Activated T-helper 2 cell treated with anti-CD3 and anti-CD28 coated beads, Interferon-gamma antibody, Interleukin-2, Interleukin-4, amounts not matched to agents 10 μg/mL and 5 μg/mL and 100 μg/mL, durations not matched to agents 14 hours and 24 hours and 36 hours (primary cell): ENCODE measurements at regions not wholly inside any gene's neighbourhood (a gene's known extent, or its start where the extent isn't known, plus 50 kb on each side); places are given as distances from the start of the nearest gene placed in this dataset.

Experiments used
- DNase-seq: peaks from one replicate; pipeline ENCODE4 v3.0.0; 2021; ENCODE audit warnings: low spot score
- H3K27ac Mint-ChIP-seq: one replicate; pipeline ENCODE4 v1.8.0; 2021; ENCODE audit warnings: mixed read lengths
- H3K27me3 Mint-ChIP-seq: one replicate; pipeline ENCODE4 v1.8.0; 2021; ENCODE audit warnings: low read depth, mixed read lengths
- H3K36me3 Mint-ChIP-seq: one replicate; pipeline ENCODE4 v1.8.0; 2021; ENCODE audit warnings: low read depth, mixed read lengths
- H3K4me1 Mint-ChIP-seq: one replicate; pipeline ENCODE4 v1.8.0; 2021; ENCODE audit warnings: low read depth, mixed read lengths
- H3K4me3 Mint-ChIP-seq: one replicate; pipeline ENCODE4 v1.8.0; 2021; ENCODE audit warnings: low read depth, mild to moderate bottlenecking, moderate library complexity, mixed read lengths
- H3K9me3 Mint-ChIP-seq: one replicate; pipeline ENCODE4 v1.8.0; 2021; ENCODE audit warnings: mixed read lengths
- intact Hi-C: fragments of 100-400 bp; cut with micrococcal nuclease; formaldehyde crosslinking; loops from one replicate; pipeline ENCODE4 v1.15.1; 2023

GRCh38 chr6:166836785-166837718 is 119.3 kb downstream of the RNASET2 start:
- no peaks in the 10 kb centered on the region for H3K27me3 Mint-ChIP-seq
- peaks cover 4% of the 10 kb centered on the region for H3K4me1 Mint-ChIP-seq
- H3K36me3 Mint-ChIP-seq = peaks cover 15% of the 10 kb centered on the region
- no peak overlapping the region for H3K27ac Mint-ChIP-seq
- peaks cover 35% of the 10 kb centered on the region for H3K9me3 Mint-ChIP-seq
- intact Hi-C loops = no loop called here
- DNase-seq = no peak
- H3K4me3 Mint-ChIP-seq = no peak overlapping the region

DNA sequence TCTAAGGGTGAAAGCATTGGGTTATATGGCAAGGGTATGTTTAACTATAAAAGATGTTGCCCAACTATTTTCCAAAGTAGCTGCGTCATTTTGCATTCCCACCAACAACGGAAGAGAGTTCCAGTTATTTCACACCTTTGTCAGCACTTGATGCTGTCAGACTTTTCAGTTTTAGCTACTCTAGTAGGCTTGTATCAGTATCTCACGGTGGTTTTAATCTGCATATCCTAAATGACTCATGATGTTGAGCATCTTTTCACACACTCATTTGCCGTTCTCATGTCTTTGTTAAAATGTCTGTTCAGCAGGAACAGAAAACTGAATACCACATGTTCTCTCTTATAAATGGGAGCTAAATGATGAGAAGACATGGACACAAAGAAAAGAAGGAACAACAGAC is 122.3 kb downstream of the RNASET2 start:
- H3K27me3 Mint-ChIP-seq = no peaks in the 10 kb centered on the region
- H3K9me3 Mint-ChIP-seq = peaks cover 35% of the 10 kb centered on the region
- intact Hi-C loops = loop anchor here (5.0 kb wide), 1 partner anchor 163 kb away; the partner anchor contains the start of gene CEP43
- H3K27ac Mint-ChIP-seq = no peak overlapping the region
- H3K36me3 Mint-ChIP-seq = peaks cover 15% of the 10 kb centered on the region
- H3K4me3 Mint-ChIP-seq = no peak overlapping the region
- no peak for DNase-seq
- H3K4me1 Mint-ChIP-seq = peaks cover 16% of the 10 kb centered on the region

DNA sequence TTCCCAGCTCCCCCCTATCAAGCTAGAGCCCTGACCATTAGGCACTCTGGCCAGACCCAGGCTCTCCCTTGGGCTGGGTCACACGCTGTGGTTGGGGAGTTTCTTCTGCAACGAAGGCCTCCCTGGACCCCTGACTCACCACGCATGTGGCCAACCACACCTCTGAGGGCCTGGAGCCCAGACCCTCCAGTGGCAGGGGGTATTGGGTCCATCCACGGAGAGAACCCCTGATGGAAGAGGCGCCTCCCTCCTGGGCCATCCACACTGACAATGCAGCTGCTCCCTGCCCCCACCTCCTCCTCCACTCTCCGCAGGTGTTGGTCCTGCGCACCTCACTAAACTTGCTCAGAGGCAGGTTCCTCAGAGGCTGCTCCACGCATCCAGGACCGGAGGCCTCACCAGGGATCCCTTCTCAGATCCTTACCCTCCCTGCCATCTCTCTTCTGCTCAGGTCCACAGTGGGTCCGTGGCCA is 125.4 kb downstream of the RNASET2 start:
- intact Hi-C loops = loop anchor here (1.0 to 5.0 kb wide), 5 partner anchors 45 to 166 kb away; partner anchors contain the start of gene CEP43
- no peak for DNase-seq
- no peak overlapping the region for H3K4me3 Mint-ChIP-seq
- H3K27me3 Mint-ChIP-seq = peaks cover 4% of the 10 kb centered on the region
- H3K36me3 Mint-ChIP-seq = peaks cover 15% of the 10 kb centered on the region
- peak overlapping the region; percentile 76 for H3K27ac Mint-ChIP-seq
- H3K4me1 Mint-ChIP-seq = peaks cover 20% of the 10 kb centered on the region
- peaks cover 28% of the 10 kb centered on the region for H3K9me3 Mint-ChIP-seq

DNA sequence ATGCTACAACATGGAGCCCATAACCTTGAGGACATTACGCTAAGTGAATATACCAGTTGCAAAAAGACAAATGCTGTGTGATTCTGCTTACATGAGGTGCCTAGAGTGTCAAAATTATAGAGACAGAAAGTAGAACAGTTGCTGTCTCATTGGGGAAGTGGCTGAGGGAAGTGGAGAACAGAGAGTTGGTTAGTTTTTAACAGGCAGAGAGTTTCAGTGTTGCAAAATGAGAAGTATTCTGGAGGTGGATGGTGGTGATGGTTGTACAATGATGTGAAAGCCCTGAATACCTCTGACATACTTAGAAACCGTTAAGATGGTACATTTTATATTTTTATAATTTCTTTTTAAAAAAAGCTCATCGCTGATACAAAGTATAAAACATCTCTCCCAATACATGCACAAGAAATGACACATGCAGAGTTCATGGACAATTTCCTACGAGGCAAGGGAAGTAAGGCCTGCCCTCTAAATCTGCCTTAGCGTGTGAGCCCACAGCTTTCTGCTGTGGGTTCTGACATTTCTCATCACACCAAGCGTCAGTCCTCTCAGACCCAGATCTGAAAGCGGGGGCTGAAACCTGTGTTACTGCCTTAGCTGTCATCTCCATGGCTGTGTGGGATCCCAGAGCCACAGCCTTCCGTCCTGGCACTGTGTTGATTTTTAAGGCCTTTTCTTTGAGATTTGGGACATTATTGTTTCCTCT is 126.0 kb downstream of the RNASET2 start:
- Mint-ChIP-seq H3K9me3 (peaks cover 24% of the 10 kb centered on the region), H3K27ac (peak overlapping the region; percentile 76), H3K4me3 (no peak overlapping the region), H3K4me1 (peaks cover 20% of the 10 kb centered on the region), H3K36me3 (peaks cover 15% of the 10 kb centered on the region), H3K27me3 (peaks cover 4% of the 10 kb centered on the region)
- intact Hi-C loops = loop anchor here (1.0 to 5.0 kb wide), 5 partner anchors 44 to 167 kb away; partner anchors contain the start of gene CEP43
- DNase-seq = no peak

- intact Hi-C loops = no loop called here
- Mint-ChIP-seq H3K9me3 (no peaks in the 10 kb centered on the region), H3K36me3 (peaks cover 3% of the 10 kb centered on the region), H3K27ac (no peak overlapping the region), H3K4me3 (no peak overlapping the region), H3K4me1 (peaks cover 15% of the 10 kb centered on the region), H3K27me3 (peaks cover 4% of the 10 kb centered on the region)
- DNase-seq = no peak
These were observed 130.1 kb downstream of the RNASET2 start for GRCh38 chr6:166826264-166826663.

GRCh38 chr6:166825553-166826145 is 130.7 kb downstream of the RNASET2 start:
- intact Hi-C loops = no loop called here
- peaks cover 4% of the 10 kb centered on the region for H3K27me3 Mint-ChIP-seq
- H3K4me1 Mint-ChIP-seq = peaks cover 10% of the 10 kb centered on the region

GRCh38 chr6:166824880-166825250 is 131.5 kb downstream of the RNASET2 start:
- Mint-ChIP-seq H3K27ac (no peak overlapping the region), H3K4me3 (no peak overlapping the region), H3K27me3 (peaks cover 4% of the 10 kb centered on the region), H3K9me3 (no peaks in the 10 kb centered on the region), H3K36me3 (peaks cover 3% of the 10 kb centered on the region), H3K4me1 (peaks cover 5% of the 10 kb centered on the region)
- intact Hi-C loops = no loop called here
- DNase-seq = no peak

More at GRCh38 chr6:166825553-166826145, 130.7 kb downstream of the RNASET2 start:
- peaks cover 3% of the 10 kb centered on the region for H3K36me3 Mint-ChIP-seq
- H3K4me3 Mint-ChIP-seq = no peak overlapping the region
- no peak overlapping the region for H3K27ac Mint-ChIP-seq
- H3K9me3 Mint-ChIP-seq = no peaks in the 10 kb centered on the region
- DNase-seq = no peak

DNA sequence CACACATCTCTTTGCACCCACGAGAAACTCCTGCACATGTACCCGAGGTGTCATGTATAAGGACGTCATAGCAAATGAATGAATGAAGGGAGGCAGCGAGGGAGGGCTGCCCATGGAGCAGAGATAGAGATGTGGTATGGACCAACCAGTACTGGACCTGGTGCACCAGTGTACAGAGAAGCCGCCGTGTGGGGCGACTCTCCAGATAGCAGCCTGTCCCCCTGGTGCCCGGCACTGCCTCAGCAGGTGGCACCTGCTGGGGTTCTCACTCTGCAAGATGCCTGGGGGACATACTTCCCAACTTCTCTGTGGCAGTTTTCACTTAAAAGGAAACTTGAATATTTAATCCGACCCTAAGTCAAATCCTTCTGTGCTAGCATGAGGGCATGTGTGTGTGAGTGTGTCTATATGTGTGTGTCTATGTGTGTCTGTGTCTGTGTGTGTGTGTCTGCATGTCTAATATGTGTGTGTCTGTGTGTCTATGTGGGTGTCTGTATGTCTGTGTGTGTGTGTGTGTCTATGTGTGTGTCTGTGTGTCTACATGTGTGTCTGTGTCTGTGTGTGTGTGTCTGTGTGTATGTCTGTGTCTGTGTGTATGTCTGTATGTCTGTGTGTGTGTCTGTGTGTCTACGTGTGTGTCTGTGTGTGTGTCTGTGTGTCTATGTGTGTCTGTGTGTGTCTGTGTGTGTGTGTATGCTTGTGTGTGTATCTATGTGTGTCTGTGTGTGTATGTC is 132.0 kb downstream of the RNASET2 start:
- no peak overlapping the region for H3K4me3 Mint-ChIP-seq
- H3K9me3 Mint-ChIP-seq = no peaks in the 10 kb centered on the region
- peaks cover 3% of the 10 kb centered on the region for H3K36me3 Mint-ChIP-seq
- no peak for DNase-seq
- peaks cover 5% of the 10 kb centered on the region for H3K4me1 Mint-ChIP-seq
- intact Hi-C loops = no loop called here
- H3K27ac Mint-ChIP-seq = no peak overlapping the region
- H3K27me3 Mint-ChIP-seq = peaks cover 4% of the 10 kb centered on the region

- DNase-seq = no peak
- Mint-ChIP-seq H3K4me1 (no peaks in the 10 kb centered on the region), H3K27ac (no peak overlapping the region), H3K27me3 (no peaks in the 10 kb centered on the region), H3K9me3 (no peaks in the 10 kb centered on the region), H3K4me3 (no peak overlapping the region), H3K36me3 (no peaks in the 10 kb centered on the region)
- intact Hi-C loops = no loop called here
These were observed 133.7 kb downstream of the RNASET2 start for GRCh38 chr6:166822609-166823008.

GRCh38 chr6:166820483-166820882 is 135.9 kb downstream of the RNASET2 start:
- Mint-ChIP-seq H3K27me3 (no peaks in the 10 kb centered on the region), H3K36me3 (no peaks in the 10 kb centered on the region), H3K9me3 (no peaks in the 10 kb centered on the region), H3K4me3 (no peak overlapping the region), H3K4me1 (no peaks in the 10 kb centered on the region), H3K27ac (no peak overlapping the region)
- no peak for DNase-seq
- intact Hi-C loops = no loop called here

DNA sequence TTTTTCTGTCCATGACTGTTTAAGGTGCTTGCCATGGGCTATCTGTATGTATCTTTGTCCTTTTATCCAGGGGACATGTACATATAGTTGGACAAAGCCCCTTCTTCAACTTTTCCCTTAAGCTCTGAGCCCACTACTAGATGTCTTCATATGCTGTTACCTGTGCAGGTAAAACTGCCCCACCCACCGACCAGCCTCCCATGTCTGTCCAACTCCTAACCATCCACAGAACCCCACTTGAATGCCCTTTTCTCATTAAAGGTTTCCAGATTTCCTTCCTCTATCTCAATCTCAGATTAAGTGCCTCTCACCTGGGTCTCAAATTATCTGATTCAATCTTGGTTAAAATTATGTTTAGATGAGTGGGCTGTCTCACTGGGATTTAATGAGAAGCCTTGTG is 136.3 kb downstream of the RNASET2 start:
- no peaks in the 10 kb centered on the region for H3K36me3 Mint-ChIP-seq
- H3K4me3 Mint-ChIP-seq = no peak overlapping the region
- H3K27ac Mint-ChIP-seq = no peak overlapping the region
- H3K9me3 Mint-ChIP-seq = no peaks in the 10 kb centered on the region
- no peaks in the 10 kb centered on the region for H3K27me3 Mint-ChIP-seq
- intact Hi-C loops = no loop called here
- DNase-seq = no peak
- no peaks in the 10 kb centered on the region for H3K4me1 Mint-ChIP-seq

GRCh38 chr6:166815629-166816028 is 140.7 kb downstream of the RNASET2 start:
- no peaks in the 10 kb centered on the region for H3K36me3 Mint-ChIP-seq
- no peaks in the 10 kb centered on the region for H3K4me1 Mint-ChIP-seq
- no peaks in the 10 kb centered on the region for H3K9me3 Mint-ChIP-seq
- DNase-seq = no peak
- peaks cover 2% of the 10 kb centered on the region for H3K27me3 Mint-ChIP-seq
- no peak overlapping the region for H3K27ac Mint-ChIP-seq
- no peak overlapping the region for H3K4me3 Mint-ChIP-seq
- intact Hi-C loops = no loop called here
